ENCODE measurements at regions not wholly inside any gene's neighbourhood (a gene's known extent, or its start where the extent isn't known, plus 50 kb on each side); places are given as distances from the start of the nearest gene placed in this dataset.

GRCh38 chr15:36335659-36336058 lies 243.8 kb upstream of the CDIN1 start:
- TF ChIP-seq, protein P1, sequence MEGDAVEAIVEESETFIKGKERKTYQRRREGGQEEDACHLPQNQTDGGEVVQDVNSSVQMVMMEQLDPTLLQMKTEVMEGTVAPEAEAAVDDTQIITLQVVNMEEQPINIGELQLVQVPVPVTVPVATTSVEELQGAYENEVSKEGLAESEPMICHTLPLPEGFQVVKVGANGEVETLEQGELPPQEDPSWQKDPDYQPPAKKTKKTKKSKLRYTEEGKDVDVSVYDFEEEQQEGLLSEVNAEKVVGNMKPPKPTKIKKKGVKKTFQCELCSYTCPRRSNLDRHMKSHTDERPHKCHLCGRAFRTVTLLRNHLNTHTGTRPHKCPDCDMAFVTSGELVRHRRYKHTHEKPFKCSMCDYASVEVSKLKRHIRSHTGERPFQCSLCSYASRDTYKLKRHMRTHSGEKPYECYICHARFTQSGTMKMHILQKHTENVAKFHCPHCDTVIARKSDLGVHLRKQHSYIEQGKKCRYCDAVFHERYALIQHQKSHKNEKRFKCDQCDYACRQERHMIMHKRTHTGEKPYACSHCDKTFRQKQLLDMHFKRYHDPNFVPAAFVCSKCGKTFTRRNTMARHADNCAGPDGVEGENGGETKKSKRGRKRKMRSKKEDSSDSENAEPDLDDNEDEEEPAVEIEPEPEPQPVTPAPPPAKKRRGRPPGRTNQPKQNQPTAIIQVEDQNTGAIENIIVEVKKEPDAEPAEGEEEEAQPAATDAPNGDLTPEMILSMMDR (IDR thresholded peaks at IDR 0.05) = no peak
- no peak for TF ChIP-seq POLR2A (IDR thresholded peaks at IDR 0.05)

Measured in adrenal gland (tissue), 5 donors.